Adipocyte (in vitro differentiated cells): ENCODE measurements at regions not wholly inside any gene's neighbourhood (a gene's known extent, or its start where the extent isn't known, plus 50 kb on each side); places are given as distances from the start of the nearest gene placed in this dataset.

Experiments used
- DNase-seq: peaks from one replicate; pipeline ENCODE4 v3.0.0-alpha.2; 2015; ENCODE audit warnings: low read depth
- H3K27me3 ChIP-seq: replicated peaks from 2 replicates; pipeline ENCODE4 v1.7.0; 2013; ENCODE audit warnings: mild to moderate bottlenecking, low read length, moderate library complexity; ENCODE audit not compliant: control insufficient read depth, insufficient read depth
- H3K36me3 ChIP-seq: 2 replicates; pipeline ENCODE4 v1.7.0; 2013; ENCODE audit warnings: low read length, mild to moderate bottlenecking, moderate library complexity; ENCODE audit not compliant: control insufficient read depth, insufficient read depth, severe bottlenecking
- H3K4me1 ChIP-seq: 2 replicates; pipeline ENCODE4 v1.7.0; 2013; ENCODE audit warnings: mild to moderate bottlenecking, low read length, moderate library complexity; ENCODE audit not compliant: control insufficient read depth, insufficient read depth
- H3K4me3 ChIP-seq: 2 replicates; pipeline ENCODE4 v1.7.0; 2013; ENCODE audit warnings: mild to moderate bottlenecking, low read length, moderate library complexity
- H3K9ac ChIP-seq: 2 replicates; pipeline ENCODE4 v1.7.0; 2013; ENCODE audit warnings: mild to moderate bottlenecking, low read length, moderate library complexity
- H3K9me3 ChIP-seq: 2 replicates; pipeline ENCODE4 v1.7.0; 2013; ENCODE audit warnings: mild to moderate bottlenecking, low read length, moderate library complexity; ENCODE audit not compliant: control insufficient read depth

DNA sequence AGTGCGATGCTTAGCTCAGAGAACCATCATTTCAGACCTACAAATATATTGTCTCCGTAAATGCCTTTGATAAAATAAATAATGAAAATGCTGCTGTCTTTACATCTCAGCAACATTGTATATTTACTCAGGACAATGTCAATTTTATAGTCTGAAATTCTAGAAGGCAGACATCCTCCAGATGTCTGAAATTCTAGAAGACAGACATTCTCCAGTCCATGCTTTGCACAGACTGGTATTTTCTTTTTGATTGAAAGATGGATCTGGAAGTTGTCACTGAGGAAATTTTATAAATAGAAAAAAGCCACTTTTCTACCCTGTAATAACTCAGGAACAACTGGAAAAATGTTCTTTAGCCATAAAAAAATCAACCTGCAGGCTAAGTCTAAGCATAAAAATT, 2293.3 kb downstream of the PCDH9 start:
- H3K9me3 ChIP-seq = no peaks in the 10 kb centered on the region
- peak; percentile 29 for DNase-seq
- no peaks in the 10 kb centered on the region for H3K27me3 ChIP-seq
- no peaks in the 10 kb centered on the region for H3K36me3 ChIP-seq
- H3K4me1 ChIP-seq = no peaks in the 10 kb centered on the region
- no peak overlapping the region for H3K4me3 ChIP-seq
- no peak overlapping the region for H3K9ac ChIP-seq

DNA sequence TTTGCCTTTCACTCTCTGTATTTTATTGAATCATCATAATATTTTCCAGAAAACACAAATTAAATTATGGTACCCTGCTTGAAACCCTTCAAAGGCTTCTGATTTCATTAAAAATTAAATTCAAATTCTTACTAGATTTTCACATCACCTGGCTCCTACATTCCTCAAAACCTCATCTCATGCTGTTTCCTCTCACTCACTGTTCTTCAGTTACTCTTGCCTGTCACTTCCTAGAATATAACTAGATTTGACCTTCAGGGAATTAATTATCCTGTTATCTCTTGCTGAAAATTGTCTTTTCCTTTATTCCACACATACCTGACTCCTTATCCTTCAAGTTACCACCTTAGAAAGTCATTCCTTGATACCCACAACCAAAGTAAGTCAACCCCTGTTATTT, 2294.7 kb downstream of the PCDH9 start:
- H3K36me3 ChIP-seq = no peaks in the 10 kb centered on the region
- DNase-seq = no peak
- H3K4me1 ChIP-seq = no peaks in the 10 kb centered on the region
- H3K9me3 ChIP-seq = no peaks in the 10 kb centered on the region
- H3K9ac ChIP-seq = no peak overlapping the region
- H3K27me3 ChIP-seq = no peaks in the 10 kb centered on the region
- no peak overlapping the region for H3K4me3 ChIP-seq

DNA sequence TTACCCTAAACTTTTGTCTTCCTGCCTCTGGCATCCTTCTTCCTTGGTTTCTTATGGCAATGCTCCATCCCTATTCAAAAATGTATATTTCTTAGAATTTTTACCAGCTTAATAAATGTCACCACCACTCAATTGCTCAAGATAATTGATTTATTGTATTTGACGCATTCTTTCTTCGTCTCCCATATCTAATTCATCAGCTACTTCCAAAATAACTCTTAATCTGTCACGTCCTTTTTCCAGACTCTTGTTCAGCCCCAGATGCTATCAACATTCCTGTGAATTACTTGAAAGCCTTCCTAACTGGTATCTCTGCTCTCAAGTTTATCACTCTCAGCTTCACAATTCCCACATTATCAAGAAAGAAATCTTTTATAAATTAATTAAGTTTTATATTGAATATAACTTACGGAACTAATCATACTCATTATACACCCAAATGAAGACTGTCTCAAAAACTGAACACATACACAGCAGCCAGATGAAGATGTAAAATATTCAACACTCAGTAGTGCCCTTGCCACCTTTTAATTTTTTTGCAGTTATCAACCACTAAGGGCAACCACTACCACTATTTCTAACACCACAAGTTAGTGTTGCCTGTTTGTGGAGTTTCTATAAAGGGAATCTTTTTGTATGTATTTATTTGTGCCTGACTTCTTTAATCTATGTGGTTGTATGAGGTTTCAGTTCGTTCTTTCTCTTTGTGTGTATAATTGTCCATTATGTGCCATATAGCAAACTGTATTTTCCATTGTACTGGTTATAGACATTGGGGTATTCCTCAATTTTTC, 2295.4 kb downstream of the PCDH9 start:
- H3K4me3 ChIP-seq = no peak overlapping the region
- no peak for DNase-seq
- no peaks in the 10 kb centered on the region for H3K4me1 ChIP-seq
- no peaks in the 10 kb centered on the region for H3K9me3 ChIP-seq
- no peaks in the 10 kb centered on the region for H3K27me3 ChIP-seq
- H3K36me3 ChIP-seq = no peaks in the 10 kb centered on the region
- H3K9ac ChIP-seq = no peak overlapping the region

DNA sequence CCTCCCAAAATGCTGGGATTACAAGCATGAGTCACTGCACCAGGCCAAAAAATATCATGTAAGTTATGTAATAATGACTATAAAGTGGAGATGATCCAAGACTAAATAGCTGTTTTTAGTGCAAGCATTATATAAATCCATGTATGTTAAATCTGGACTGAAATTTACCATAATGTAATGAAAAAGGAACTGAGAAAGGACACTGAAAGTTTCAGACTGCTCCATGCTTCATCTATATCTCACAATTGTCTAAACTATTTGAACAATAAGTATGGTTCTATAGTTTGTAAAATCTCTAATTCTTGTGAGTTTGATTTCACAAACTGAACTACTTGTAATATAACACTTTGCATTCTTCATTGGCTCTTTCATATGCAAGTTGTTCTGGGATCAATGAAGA, 2299.5 kb downstream of the PCDH9 start:
- no peak for DNase-seq
- no peaks in the 10 kb centered on the region for H3K27me3 ChIP-seq
- no peaks in the 10 kb centered on the region for H3K36me3 ChIP-seq
- H3K9me3 ChIP-seq = no peaks in the 10 kb centered on the region
- no peak overlapping the region for H3K9ac ChIP-seq
- H3K4me3 ChIP-seq = no peak overlapping the region
- H3K4me1 ChIP-seq = peaks cover 9% of the 10 kb centered on the region

DNA sequence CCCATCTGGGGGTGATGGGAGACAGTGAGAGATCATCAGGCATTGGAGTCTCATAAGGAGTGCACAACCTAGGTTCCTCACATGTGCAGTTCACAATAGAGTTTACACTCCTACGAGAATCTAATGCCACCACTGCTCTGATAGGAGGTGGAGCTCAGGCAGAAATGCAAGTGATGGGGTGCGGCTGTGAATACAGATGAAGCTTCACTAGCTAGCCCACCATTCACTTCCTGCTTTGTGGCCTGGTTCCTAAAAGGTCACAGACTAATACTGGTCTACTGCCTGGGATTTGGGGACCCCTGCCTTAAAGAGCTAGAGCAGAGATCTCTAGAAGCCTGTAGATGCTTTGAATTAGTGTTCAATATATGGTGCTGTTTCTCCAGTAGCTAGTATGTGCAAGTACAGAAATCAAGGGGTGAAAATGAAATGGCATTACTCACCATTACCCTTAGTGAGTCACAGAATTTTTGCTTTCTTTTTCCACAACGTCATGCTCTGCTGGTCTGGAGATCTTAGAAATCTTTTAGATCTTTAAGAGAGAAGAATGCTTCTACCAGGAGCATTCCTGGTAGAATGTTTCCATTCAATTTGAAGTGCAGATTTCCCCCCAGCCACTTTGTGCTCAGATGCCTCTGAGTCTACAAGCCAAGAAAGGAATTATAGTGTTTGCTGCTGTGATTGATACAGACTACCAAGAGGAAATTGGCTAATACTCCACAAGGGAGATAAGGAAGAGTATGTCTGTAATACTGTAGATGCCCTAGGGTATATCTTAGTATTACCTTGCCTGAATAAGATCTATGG, 2301.2 kb downstream of the PCDH9 start:
- Histone ChIP-seq H3K27me3 (no peaks in the 10 kb centered on the region), H3K9ac (no peak overlapping the region), H3K9me3 (no peaks in the 10 kb centered on the region), H3K36me3 (no peaks in the 10 kb centered on the region), H3K4me3 (peak overlapping the region; percentile 58), H3K4me1 (peaks cover 9% of the 10 kb centered on the region)
- DNase-seq = peak; percentile 85

DNA sequence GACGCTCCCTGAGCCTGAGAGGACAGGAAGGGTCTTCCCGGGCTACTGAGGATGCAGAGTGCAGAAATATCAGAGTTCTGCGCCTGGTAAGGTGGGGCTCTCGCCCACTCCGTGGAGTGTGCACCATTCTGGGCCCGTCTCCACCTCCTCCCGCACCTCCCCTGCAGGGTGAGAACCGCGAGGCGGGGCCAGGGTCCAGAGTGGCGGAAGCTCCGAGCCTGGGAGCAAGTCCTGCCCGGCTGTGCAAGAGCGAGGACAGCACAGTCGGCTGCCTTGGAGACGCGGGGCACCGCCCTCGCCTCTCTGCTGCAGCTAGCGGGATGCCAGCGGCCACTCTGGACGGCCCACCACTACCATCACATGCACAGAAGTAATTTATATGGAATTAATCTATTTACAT, 2304.4 kb downstream of the PCDH9 start:
- no peak overlapping the region for H3K4me3 ChIP-seq
- H3K9me3 ChIP-seq = no peaks in the 10 kb centered on the region
- H3K27me3 ChIP-seq = no peaks in the 10 kb centered on the region
- H3K4me1 ChIP-seq = peaks cover 9% of the 10 kb centered on the region
- DNase-seq = no peak
- H3K36me3 ChIP-seq = no peaks in the 10 kb centered on the region
- no peak overlapping the region for H3K9ac ChIP-seq

DNA sequence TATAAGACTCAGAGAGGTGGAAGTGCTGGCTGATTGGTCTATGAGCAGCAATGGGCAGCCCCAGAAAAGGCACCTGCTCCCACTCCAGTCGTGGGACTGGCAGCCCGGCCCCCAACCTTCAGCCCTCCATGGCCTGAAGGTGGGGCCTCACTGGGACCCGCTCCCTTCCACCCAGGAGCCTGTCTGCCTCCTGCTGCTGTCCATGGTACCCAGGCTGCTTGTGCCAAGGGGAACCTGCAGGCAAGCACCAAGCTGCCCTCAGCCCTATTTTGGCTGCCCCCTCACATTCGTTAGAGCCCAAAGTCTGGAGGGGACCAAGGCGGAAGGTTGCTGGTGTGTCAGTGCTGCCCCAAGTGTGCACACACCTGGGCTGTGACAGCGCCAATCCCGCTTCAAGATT, 2304.9 kb downstream of the PCDH9 start:
- Histone ChIP-seq H3K27me3 (no peaks in the 10 kb centered on the region), H3K9ac (no peak overlapping the region)
- peak; percentile 22 for DNase-seq

DNA sequence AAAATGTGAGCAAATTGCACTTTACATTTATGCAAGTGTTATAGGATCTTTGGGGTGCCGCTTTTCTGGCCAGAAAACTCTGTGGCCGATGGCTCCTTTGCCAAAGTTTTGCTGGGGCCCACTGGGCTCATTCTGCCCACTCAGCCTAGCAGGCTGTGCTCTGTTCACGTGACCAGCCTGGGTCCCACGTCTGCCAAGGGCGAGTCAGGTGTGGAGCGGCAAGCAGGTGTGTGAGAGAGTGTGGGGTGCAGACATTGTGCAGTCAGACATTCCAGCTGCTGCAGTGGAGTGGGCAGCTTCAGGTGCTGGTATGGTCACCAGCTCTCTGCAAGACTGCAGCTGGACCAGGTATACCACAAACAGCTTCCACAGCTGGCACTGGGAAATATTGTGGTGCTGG, 2305.7 kb downstream of the PCDH9 start:
- Histone ChIP-seq H3K9ac (no peak overlapping the region), H3K4me1 (peaks cover 8% of the 10 kb centered on the region), H3K9me3 (no peaks in the 10 kb centered on the region), H3K4me3 (no peak overlapping the region), H3K36me3 (no peaks in the 10 kb centered on the region), H3K27me3 (no peaks in the 10 kb centered on the region)
- DNase-seq = no peak

More for the DNA sequence above, 2304.9 kb downstream of the PCDH9 start:
- Histone ChIP-seq H3K36me3 (no peaks in the 10 kb centered on the region), H3K4me1 (peaks cover 9% of the 10 kb centered on the region), H3K4me3 (no peak overlapping the region), H3K9me3 (no peaks in the 10 kb centered on the region)

DNA sequence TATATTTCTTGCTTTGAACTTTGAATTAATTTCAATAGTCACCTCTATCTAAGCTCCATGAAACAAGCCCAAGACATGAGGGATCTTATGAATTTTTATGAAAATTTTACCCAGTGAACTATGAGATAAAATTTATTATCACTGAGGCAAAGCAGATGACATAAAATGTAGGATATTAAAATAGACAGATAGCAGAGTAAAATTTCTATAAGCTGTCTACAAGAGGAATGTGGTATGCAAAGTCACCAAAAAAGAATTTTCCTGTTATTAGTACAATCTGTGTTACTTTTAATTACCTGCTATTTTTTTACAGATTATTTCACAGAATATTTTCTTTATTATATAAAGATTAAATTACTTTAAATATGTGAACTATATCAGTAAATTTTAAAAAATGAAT, 2312.6 kb downstream of the PCDH9 start:
- Histone ChIP-seq H3K27me3 (no peaks in the 10 kb centered on the region), H3K4me3 (no peak overlapping the region), H3K4me1 (no peaks in the 10 kb centered on the region), H3K9ac (no peak overlapping the region), H3K36me3 (no peaks in the 10 kb centered on the region), H3K9me3 (peaks cover 7% of the 10 kb centered on the region)
- no peak for DNase-seq

DNA sequence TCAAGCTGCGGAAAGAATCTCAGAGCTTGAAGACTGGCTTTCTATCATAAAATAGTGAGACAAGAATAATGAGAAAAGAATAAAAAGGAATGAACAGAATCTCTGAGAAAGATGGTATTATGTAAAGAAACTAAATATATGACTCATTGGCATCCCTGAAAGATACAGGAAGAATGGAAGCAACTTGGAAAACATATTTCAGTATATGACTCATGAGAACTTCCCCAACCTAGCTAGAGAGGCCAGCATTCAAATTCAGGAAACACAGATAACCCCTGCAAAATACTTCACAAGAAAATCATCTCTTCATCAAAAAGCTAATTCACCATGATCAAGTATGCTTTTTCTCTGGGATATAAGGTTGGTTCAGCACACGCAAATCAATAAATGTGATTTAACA, 2318.0 kb downstream of the PCDH9 start:
- H3K36me3 ChIP-seq = no peaks in the 10 kb centered on the region
- DNase-seq = peak; percentile 58
- H3K4me3 ChIP-seq = no peak overlapping the region
- no peak overlapping the region for H3K9ac ChIP-seq
- H3K27me3 ChIP-seq = no peaks in the 10 kb centered on the region
- peaks cover 7% of the 10 kb centered on the region for H3K9me3 ChIP-seq
- peaks cover 5% of the 10 kb centered on the region for H3K4me1 ChIP-seq

DNA sequence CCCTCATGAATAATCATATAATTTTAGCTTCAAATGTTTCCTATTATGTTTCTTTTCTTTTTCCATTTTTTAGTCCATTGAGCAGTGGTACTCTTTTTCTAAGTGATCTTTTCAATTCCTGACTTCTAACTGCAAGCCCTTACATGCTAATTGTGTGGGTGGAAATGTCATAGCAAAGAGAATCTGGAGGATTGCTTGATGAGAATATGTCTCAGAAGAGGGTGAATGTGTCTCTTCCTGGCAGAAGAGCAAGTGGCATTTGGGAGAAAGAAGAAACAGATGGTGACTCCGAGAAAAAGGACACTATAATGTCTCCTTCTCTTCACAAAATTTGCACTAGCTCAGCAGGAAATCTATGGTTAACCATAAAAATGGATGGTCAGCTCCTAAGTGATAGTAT, 2320.0 kb downstream of the PCDH9 start:
- no peak for DNase-seq
- H3K27me3 ChIP-seq = no peaks in the 10 kb centered on the region
- H3K4me3 ChIP-seq = no peak overlapping the region
- H3K9ac ChIP-seq = no peak overlapping the region
- H3K4me1 ChIP-seq = peaks cover 5% of the 10 kb centered on the region
- H3K36me3 ChIP-seq = no peaks in the 10 kb centered on the region
- H3K9me3 ChIP-seq = peaks cover 7% of the 10 kb centered on the region
